Activated B cell treated with CpG ODN at 0.5 μM for 24 hours (primary cell): ENCODE measurements at regions not wholly inside any gene's neighbourhood (a gene's known extent, or its start where the extent isn't known, plus 50 kb on each side); places are given as distances from the start of the nearest gene placed in this dataset.

ENCODE experiments used
- ATAC-seq: fragments of 200-7000 bp; cut with Tn5 transposase; one replicate; pipeline ENCODE4 v1.10.0; 2021; ENCODE audit warnings: low read depth, mild to moderate bottlenecking, moderate library complexity
- CTCF ChIA-PET: fragments of 350-600 bp; sonication (Branson Sonifier 250); formaldehyde crosslinking; loops from one replicate; lab custom pipeline; 2021; ENCODE audit warnings: antibody characterized with exemption; lab: Charles Lee
- POLR2A ChIA-PET: fragments of 350-600 bp; sonication (Branson Sonifier 250); formaldehyde crosslinking; loops from one replicate; lab custom pipeline; 2021; ENCODE audit warnings: antibody characterized with exemption; lab: Charles Lee
- DNase-seq: peaks from one replicate; pipeline ENCODE4 v3.0.0; 2022
- H3K27ac Mint-ChIP-seq: one replicate; pipeline ENCODE4 v1.8.0; 2020; ENCODE audit warnings: mixed read lengths
- H3K27me3 Mint-ChIP-seq: one replicate; pipeline ENCODE4 v1.8.0; 2021; ENCODE audit warnings: mixed read lengths
- H3K36me3 Mint-ChIP-seq: one replicate; pipeline ENCODE4 v1.8.0; 2021; ENCODE audit warnings: low read depth, mixed read lengths
- H3K4me1 Mint-ChIP-seq: one replicate; pipeline ENCODE4 v1.8.0; 2021; ENCODE audit warnings: mixed read lengths
- H3K4me3 Mint-ChIP-seq: one replicate; pipeline ENCODE4 v1.8.0; 2020; ENCODE audit warnings: mild to moderate bottlenecking, mixed read lengths
- H3K9me3 Mint-ChIP-seq: one replicate; pipeline ENCODE4 v1.8.0; 2020; ENCODE audit warnings: mixed read lengths
- intact Hi-C: fragments of 100-400 bp; cut with micrococcal nuclease; formaldehyde crosslinking; loops from one replicate; pipeline ENCODE4 v1.15.1; 2024
- TF ChIP-seq, protein P1 (sequence below): fragments of 200-600 bp; IDR thresholded peaks from one replicate; pipeline ENCODE4 v1.8.0; 2022; ENCODE audit warnings: antibody characterized with exemption, mild to moderate bottlenecking

DNA sequence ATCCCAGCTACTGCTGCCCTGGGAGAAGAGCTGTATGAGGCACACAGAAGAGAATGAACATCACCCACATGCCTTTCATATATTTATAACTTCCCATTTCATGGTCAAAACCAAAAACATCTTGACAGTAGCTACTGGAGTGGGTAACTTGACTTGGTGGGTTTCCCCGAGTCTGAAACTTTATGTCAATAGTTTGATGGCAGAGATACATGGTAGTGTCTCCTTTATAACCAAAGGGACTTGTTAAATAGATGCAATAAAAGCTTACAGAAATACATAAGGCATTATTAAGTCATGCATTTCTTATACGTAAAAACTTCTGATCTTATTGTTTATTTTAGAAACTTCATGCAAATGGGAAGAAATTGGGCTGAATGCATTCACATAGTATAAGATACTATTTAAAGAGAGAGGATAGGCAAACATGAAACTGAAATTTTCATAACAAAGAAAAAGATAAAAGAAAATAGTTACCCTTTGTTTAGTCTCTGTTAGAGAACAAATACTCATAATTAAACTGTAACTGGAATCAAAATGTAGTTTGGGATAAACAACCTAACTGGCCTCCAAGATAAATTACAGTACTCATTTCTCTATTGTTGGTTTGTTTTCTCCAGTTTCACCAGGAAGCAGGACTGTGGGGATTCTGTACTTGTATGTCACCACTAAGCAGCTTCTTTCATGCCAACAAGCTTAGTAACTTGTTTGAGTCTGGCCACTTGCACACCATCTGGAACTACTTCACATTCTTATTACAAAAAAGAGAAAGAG, 459.3 kb upstream of the MEF2C start:
- intact Hi-C loops = loop anchor here (2.0 kb wide), 3 partner anchors 55 to 607 kb away; no protein-coding TSS in a partner anchor
- DNase-seq (no peak), ATAC-seq (peak; percentile 51)
- H3K27me3 Mint-ChIP-seq = no peaks in the 10 kb centered on the region
- POLR2A ChIA-PET = interaction anchor here (1.1 to 5.3 kb wide), 11 partner anchors 11 to 459 kb away, joined by 3 to 50 read pairs (median 14); partner anchors contain the start of gene MEF2C
- peak overlapping the region; percentile 29 for H3K4me3 Mint-ChIP-seq
- H3K9me3 Mint-ChIP-seq = no peaks in the 10 kb centered on the region
- peaks cover 49% of the 10 kb centered on the region for H3K4me1 Mint-ChIP-seq
- H3K27ac Mint-ChIP-seq = peak overlapping the region; percentile 90
- TF ChIP-seq, protein P1, sequence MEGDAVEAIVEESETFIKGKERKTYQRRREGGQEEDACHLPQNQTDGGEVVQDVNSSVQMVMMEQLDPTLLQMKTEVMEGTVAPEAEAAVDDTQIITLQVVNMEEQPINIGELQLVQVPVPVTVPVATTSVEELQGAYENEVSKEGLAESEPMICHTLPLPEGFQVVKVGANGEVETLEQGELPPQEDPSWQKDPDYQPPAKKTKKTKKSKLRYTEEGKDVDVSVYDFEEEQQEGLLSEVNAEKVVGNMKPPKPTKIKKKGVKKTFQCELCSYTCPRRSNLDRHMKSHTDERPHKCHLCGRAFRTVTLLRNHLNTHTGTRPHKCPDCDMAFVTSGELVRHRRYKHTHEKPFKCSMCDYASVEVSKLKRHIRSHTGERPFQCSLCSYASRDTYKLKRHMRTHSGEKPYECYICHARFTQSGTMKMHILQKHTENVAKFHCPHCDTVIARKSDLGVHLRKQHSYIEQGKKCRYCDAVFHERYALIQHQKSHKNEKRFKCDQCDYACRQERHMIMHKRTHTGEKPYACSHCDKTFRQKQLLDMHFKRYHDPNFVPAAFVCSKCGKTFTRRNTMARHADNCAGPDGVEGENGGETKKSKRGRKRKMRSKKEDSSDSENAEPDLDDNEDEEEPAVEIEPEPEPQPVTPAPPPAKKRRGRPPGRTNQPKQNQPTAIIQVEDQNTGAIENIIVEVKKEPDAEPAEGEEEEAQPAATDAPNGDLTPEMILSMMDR = no peak
- CTCF ChIA-PET = interaction anchor here (0.8 to 2.3 kb wide), 7 partner anchors 20 to 614 kb away, joined by 3 to 11 read pairs (median 5); no protein-coding TSS in a partner anchor
- H3K36me3 Mint-ChIP-seq = peaks cover 3% of the 10 kb centered on the region

DNA sequence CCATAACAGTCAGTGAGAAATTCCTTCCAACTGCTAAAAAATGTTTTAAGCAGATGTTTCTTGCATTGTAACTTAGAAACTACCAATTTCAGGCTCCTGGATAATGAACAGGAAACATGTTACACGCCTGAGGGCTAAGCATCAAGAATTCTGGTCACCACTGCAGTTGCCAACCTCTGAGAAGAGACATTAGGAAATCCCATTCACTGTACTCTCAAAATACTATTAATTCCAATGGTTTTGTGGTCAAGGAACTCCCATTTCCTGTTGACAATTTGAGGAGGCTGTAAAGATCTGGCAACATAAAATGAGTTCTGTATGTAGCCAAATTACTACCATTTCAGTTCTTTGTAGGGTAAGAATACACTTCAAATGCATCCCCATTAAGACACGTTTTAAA, 456.0 kb upstream of the MEF2C start:
- no peaks in the 10 kb centered on the region for H3K27me3 Mint-ChIP-seq
- no peak overlapping the region for H3K27ac Mint-ChIP-seq
- no peak for ATAC-seq
- no peak overlapping the region for H3K4me3 Mint-ChIP-seq
- POLR2A ChIA-PET = no interaction called here
- DNase-seq = no peak
- CTCF ChIA-PET = no interaction called here
- TF ChIP-seq, protein P1 = no peak
- peaks cover 2% of the 10 kb centered on the region for H3K9me3 Mint-ChIP-seq
- intact Hi-C loops = loop anchor here (2.0 kb wide), 1 partner anchor 16 kb away; no protein-coding TSS in a partner anchor
- peaks cover 33% of the 10 kb centered on the region for H3K4me1 Mint-ChIP-seq
- peaks cover 3% of the 10 kb centered on the region for H3K36me3 Mint-ChIP-seq

DNA sequence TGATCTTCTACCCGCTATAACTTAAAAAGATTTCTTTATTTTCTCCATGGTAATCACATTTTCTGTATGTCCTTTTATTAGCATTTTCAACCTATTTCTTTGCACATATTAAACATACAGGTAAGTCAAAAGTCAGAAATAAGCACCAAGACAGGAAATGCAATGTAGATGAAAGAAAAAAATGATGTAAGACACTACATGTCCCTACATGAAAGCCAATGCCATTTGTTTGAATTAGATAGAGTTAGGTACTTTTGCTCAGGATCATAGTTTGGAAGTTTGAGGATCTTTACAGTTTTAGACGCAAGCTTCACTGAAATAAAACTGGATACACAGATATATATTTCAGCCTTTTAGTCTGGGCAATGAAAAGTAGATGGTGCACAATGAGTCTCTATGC, 453.1 kb upstream of the MEF2C start:
- H3K36me3 Mint-ChIP-seq = peaks cover 3% of the 10 kb centered on the region
- no peaks in the 10 kb centered on the region for H3K27me3 Mint-ChIP-seq
- no peak for ATAC-seq
- DNase-seq = no peak
- TF ChIP-seq, protein P1 = no peak
- intact Hi-C loops = no loop called here
- H3K4me1 Mint-ChIP-seq = peaks cover 10% of the 10 kb centered on the region
- peaks cover 7% of the 10 kb centered on the region for H3K9me3 Mint-ChIP-seq
- ChIA-PET POLR2A (no interaction called here), CTCF (no interaction called here)
- no peak overlapping the region for H3K27ac Mint-ChIP-seq
- no peak overlapping the region for H3K4me3 Mint-ChIP-seq

DNA sequence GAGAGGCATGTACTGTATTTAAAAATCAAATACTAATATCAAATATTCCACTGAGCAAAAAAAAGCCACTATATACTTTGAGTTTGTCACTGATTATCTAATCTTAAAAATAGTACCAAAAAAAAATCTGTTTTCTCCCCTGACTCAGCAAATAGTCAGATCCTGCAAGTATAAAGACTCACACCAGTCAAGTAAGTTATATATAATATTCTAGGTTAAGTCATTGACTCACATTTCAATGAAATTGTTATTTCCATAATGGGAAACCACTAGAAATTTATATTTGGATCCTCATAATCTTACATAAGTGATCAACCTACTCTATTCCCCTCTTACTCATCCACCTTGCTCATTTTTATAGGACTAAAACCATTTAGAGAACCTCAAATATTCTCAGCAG, 447.2 kb upstream of the MEF2C start:
- H3K27ac Mint-ChIP-seq = no peak overlapping the region
- H3K4me1 Mint-ChIP-seq = peaks cover 24% of the 10 kb centered on the region
- POLR2A ChIA-PET = no interaction called here
- DNase-seq (no peak), ATAC-seq (no peak)
- intact Hi-C loops = no loop called here
- TF ChIP-seq, protein P1 = no peak
- no peaks in the 10 kb centered on the region for H3K27me3 Mint-ChIP-seq
- H3K9me3 Mint-ChIP-seq = peaks cover 6% of the 10 kb centered on the region
- CTCF ChIA-PET = no interaction called here
- peaks cover 3% of the 10 kb centered on the region for H3K36me3 Mint-ChIP-seq
- H3K4me3 Mint-ChIP-seq = no peak overlapping the region

DNA sequence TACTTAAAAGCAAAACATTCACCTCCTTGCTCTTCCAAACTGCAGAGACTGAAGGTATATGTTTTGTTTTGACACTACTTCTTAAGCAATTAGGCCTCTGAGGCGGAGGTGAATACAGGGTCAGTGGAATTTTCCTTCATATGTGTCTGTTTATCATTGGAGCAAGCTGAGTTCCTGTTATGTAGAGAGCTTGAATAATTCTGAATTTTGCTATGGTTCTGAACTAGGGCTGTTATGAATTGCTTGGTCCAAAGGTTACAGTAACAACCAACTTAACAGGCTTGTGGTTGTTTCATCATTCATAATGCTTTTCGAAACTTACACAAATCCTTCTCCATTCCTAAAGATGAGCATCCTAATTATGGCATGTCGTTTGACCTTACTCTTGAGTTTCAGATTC, 444.6 kb upstream of the MEF2C start:
- ATAC-seq (no peak), DNase-seq (no peak)
- ChIA-PET POLR2A (interaction anchor here (0.6 to 0.7 kb wide), 2 partner anchors 11 to 140 kb away, joined by 4 to 11 read pairs; no protein-coding TSS in a partner anchor), CTCF (no interaction called here)
- H3K9me3 Mint-ChIP-seq = peaks cover 3% of the 10 kb centered on the region
- H3K27me3 Mint-ChIP-seq = no peaks in the 10 kb centered on the region
- peak overlapping the region; percentile 68 for H3K27ac Mint-ChIP-seq
- peaks cover 41% of the 10 kb centered on the region for H3K4me1 Mint-ChIP-seq
- TF ChIP-seq, protein P1 = no peak
- H3K36me3 Mint-ChIP-seq = peaks cover 3% of the 10 kb centered on the region
- no peak overlapping the region for H3K4me3 Mint-ChIP-seq
- intact Hi-C loops = no loop called here
